ENCODE measurements at regions not wholly inside any gene's neighbourhood (a gene's known extent, or its start where the extent isn't known, plus 50 kb on each side); places are given as distances from the start of the nearest gene placed in this dataset.

DNA sequence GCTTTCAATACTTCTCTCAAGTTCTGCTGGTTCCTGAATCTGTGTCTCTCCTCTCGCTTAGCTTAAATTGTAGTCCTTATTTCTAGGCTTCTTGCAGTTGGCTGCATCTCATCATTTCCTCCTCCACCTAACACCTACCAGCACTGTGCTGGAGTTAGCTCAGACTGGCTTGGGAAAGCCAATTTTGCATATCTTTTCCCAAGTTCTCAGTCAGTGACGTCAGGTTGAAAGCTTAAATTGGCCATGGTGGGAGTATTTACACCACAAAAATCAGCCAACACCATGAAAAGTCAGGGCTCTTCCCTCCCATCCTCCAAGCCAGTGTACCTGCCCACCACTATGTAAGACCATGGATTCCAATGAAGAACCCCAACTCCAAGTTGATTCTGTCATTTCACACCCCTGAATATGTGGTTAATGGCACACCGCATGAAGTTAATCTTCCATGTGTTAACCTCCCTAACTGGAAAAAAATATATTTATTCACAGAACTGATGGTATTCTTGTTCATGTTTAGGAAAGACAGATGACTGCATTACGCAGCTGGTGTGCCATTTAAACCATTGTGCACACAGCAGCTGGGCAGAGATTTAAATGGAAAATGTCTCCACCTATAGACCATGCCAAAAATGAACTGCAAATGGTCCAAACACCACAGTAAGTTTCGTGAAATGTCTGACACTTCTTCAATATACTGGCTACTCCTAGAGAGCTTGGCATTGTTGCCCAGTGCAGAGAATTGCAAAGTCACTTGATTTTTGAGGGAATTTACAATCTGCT, 274.1 kb upstream of the MAP3K7 start:
- TF ChIP-seq POLR2A (IDR thresholded peaks at IDR 0.05; ENCODE audit: low read depth, low read length) = no peak
- TF ChIP-seq POLR2AphosphoS5 (IDR thresholded peaks at IDR 0.05; ENCODE audit: low read depth, low read length) = no peak
